ENCODE measurements at regions not wholly inside any gene's neighbourhood (a gene's known extent, or its start where the extent isn't known, plus 50 kb on each side); places are given as distances from the start of the nearest gene placed in this dataset.

GRCh38 chr1:234875953-234876855 lies 252.4 kb downstream of the TOMM20 start:
- TF ChIP-seq CTCF (IDR thresholded peaks at IDR 0.05; ENCODE audit: insufficient read depth, low read depth, low read length) (no peak), EZH2 (IDR thresholded peaks at IDR 0.05; ENCODE audit: insufficient read depth, low read length) (no peak)

All from astrocyte (in vitro differentiated cells and primary cell).